Activated T-cell treated with anti-CD3 and anti-CD28 coated beads, Interleukin-2, amount 50 U/mL, for 72 hours (primary cell): ENCODE measurements at regions not wholly inside any gene's neighbourhood (a gene's known extent, or its start where the extent isn't known, plus 50 kb on each side); places are given as distances from the start of the nearest gene placed in this dataset.

Experiments used
- ATAC-seq, 2 donors: fragments of 150-1000 bp; cut with Tn5 transposase; replicated peaks in 1 of 2; 2 replicates each; pipeline ENCODE4 v1.10.0; 2021; ENCODE audit warnings: moderate library complexity in 2 of 2, mild to moderate bottlenecking in 1 of 2
- DNase-seq, 2 donors: peaks; one replicate each; pipeline ENCODE4 v3.0.0; 2021 to 2022; ENCODE audit warnings: mixed read lengths in 1 of 2
- H3K27ac Mint-ChIP-seq: one replicate; pipeline ENCODE4 v1.8.0; 2022; ENCODE audit warnings: mild to moderate bottlenecking, moderate library complexity, mixed read lengths
- H3K27me3 Mint-ChIP-seq: one replicate; pipeline ENCODE4 v1.8.0; 2022; ENCODE audit warnings: low read depth, mixed read lengths
- H3K36me3 Mint-ChIP-seq, 2 donors: one replicate each; pipeline ENCODE4 v1.8.0; 2022; ENCODE audit warnings: mixed read lengths in 2 of 2, mild to moderate bottlenecking in 1 of 2; ENCODE audit not compliant: insufficient read depth in 2 of 2
- H3K4me1 Mint-ChIP-seq: one replicate; pipeline ENCODE4 v1.8.0; 2022; ENCODE audit warnings: low read depth, mixed read lengths
- H3K4me3 Mint-ChIP-seq, 2 donors: one replicate each; pipeline ENCODE4 v1.8.0; 2022; ENCODE audit warnings: mild to moderate bottlenecking in 2 of 2, mixed read lengths in 2 of 2, moderate library complexity in 2 of 2
- H3K9me3 Mint-ChIP-seq, 2 donors: one replicate each; pipeline ENCODE4 v1.8.0; 2022; ENCODE audit warnings: mixed read lengths in 2 of 2

- no peak for ATAC-seq
- H3K9me3 Mint-ChIP-seq = peaks cover 5 to 9% of the 10 kb centered on the region in 2 donors
Measured at GRCh38 chr7:34282271-34282670, 375.7 kb upstream of the NPSR1 start.

DNA sequence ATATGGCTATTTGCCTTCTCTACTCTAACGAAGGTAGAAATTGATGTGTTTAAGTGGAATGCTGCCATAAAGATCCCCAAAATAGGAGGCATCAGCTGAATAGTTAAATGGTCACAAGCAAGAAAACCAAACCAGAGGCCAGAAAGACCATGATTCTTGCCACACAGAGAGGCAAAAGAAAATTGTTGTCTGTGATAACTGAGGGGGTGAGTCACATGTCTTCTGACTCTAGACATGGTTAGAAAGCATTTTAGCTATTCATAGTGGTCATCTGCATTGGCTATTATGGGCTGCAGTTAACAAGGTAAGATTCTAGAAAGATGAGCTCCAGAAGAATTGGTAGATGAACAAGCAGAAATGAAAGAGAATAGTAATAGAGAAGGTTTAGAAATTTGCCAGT, 361.4 kb upstream of the NPSR1 start:
- DNase-seq (no peak), ATAC-seq (no peak)
- no peak overlapping the region for H3K4me3 Mint-ChIP-seq
- no peaks in the 10 kb centered on the region for H3K36me3 Mint-ChIP-seq
- H3K9me3 Mint-ChIP-seq = peaks cover 0 to 3% of the 10 kb centered on the region in 2 donors
- no peaks in the 10 kb centered on the region for H3K27me3 Mint-ChIP-seq
- H3K27ac Mint-ChIP-seq = no peak overlapping the region
- H3K4me1 Mint-ChIP-seq = no peaks in the 10 kb centered on the region

More at GRCh38 chr7:34282271-34282670, 375.7 kb upstream of the NPSR1 start:
- no peaks in the 10 kb centered on the region for H3K36me3 Mint-ChIP-seq
- H3K27me3 Mint-ChIP-seq = no peaks in the 10 kb centered on the region
- H3K4me3 Mint-ChIP-seq = no peak overlapping the region
- H3K27ac Mint-ChIP-seq = no peak overlapping the region
- no peaks in the 10 kb centered on the region for H3K4me1 Mint-ChIP-seq
- DNase-seq = no peak

DNA sequence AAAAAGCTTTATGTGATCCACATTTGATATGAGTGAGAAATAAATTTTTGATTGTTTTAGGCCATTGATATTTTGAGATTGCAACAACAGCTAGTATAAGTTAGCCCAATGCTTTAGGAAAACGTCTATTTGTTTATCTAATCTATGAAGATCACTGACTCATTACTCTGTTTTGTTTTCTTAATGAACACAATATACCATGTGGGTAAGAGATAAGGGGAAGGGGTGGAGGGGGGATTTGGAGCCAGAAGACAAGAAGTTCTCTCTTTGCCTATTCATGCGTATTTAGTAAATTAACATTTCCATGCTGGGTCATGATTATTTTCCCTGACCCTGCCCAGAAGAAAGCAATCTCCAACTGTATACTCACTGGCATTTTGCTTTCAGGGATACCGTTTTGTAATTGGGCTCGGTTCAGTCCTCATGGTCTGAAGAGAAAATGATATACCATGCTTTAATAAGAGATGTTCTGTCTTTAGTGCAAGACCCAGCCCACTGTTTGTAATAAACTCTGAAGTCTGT, 359.5 kb upstream of the NPSR1 start:
- H3K9me3 Mint-ChIP-seq = no peaks in the 10 kb centered on the region
- H3K4me1 Mint-ChIP-seq = no peaks in the 10 kb centered on the region
- no peaks in the 10 kb centered on the region for H3K27me3 Mint-ChIP-seq
- no peaks in the 10 kb centered on the region for H3K36me3 Mint-ChIP-seq
- H3K27ac Mint-ChIP-seq = no peak overlapping the region
- DNase-seq (no peak), ATAC-seq (no peak)
- no peak overlapping the region for H3K4me3 Mint-ChIP-seq

DNA sequence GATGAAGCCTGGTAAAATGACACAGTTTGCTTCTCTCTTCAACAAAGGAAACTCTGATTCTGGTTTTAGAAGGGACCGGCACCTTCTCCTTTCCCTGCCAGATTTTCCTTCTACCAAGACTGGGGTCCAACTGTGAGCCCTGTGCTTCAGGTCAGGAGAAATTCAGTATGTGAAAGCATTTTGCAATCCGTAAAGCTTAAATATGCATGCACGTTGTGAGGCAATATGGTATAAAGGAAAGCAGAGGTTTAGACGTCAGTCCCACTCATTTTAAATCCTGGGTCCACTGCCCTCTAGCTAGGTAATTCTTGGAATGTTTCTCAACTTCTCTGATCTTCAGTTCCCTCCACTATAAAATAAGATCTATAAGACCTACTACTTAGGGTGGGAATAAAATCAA, 359.0 kb upstream of the NPSR1 start:
- H3K27ac Mint-ChIP-seq = no peak overlapping the region
- no peak overlapping the region for H3K4me3 Mint-ChIP-seq
- H3K36me3 Mint-ChIP-seq = no peaks in the 10 kb centered on the region
- H3K4me1 Mint-ChIP-seq = no peaks in the 10 kb centered on the region
- ATAC-seq (no peak), DNase-seq (no peak)
- H3K27me3 Mint-ChIP-seq = no peaks in the 10 kb centered on the region
- H3K9me3 Mint-ChIP-seq = no peaks in the 10 kb centered on the region

- Mint-ChIP-seq H3K36me3 (peaks cover 0 to under 1% of the 10 kb centered on the region in 2 donors), H3K4me3 (no peak overlapping the region), H3K27me3 (no peaks in the 10 kb centered on the region), H3K27ac (no peak overlapping the region), H3K9me3 (peaks cover 0 to 11% of the 10 kb centered on the region in 2 donors), H3K4me1 (no peaks in the 10 kb centered on the region)
- ATAC-seq = no peak
- no peak for DNase-seq
Measured at GRCh38 chr7:34307540-34307939, 350.5 kb upstream of the NPSR1 start.

GRCh38 chr7:34308595-34308994, 349.4 kb upstream of the NPSR1 start:
- no peaks in the 10 kb centered on the region for H3K4me1 Mint-ChIP-seq
- H3K4me3 Mint-ChIP-seq = no peak overlapping the region
- no peak overlapping the region for H3K27ac Mint-ChIP-seq
- DNase-seq = no peak
- no peak for ATAC-seq
- peaks cover 3 to 12% of the 10 kb centered on the region in 2 donors for H3K9me3 Mint-ChIP-seq
- H3K27me3 Mint-ChIP-seq = no peaks in the 10 kb centered on the region
- peaks cover 0 to 2% of the 10 kb centered on the region in 2 donors for H3K36me3 Mint-ChIP-seq

DNA sequence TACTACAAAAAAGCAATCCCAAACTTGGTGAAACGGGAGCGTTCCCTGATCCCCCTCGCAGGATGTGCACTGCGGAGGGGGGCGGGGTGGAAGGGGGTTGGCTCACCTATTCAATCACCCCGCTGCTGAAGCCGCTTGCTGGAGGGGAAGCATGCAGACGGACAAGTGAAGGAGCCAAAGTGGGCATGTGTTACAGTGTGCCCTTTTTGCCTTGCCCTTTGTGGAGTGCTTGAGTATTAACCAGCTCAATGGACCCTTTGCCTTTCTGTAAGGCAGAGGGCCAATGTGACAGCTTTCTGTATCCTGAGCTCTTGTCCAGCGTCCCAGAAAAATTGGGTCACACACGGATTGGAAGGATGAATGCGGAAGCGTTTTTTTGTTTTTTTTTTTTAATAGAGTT, 348.9 kb upstream of the NPSR1 start:
- ATAC-seq = no peak
- no peak for DNase-seq
- Mint-ChIP-seq H3K4me3 (no peak overlapping the region), H3K36me3 (peaks cover 0 to 2% of the 10 kb centered on the region in 2 donors), H3K9me3 (peaks cover 3 to 12% of the 10 kb centered on the region in 2 donors), H3K27me3 (no peaks in the 10 kb centered on the region), H3K27ac (no peak overlapping the region), H3K4me1 (no peaks in the 10 kb centered on the region)

DNA sequence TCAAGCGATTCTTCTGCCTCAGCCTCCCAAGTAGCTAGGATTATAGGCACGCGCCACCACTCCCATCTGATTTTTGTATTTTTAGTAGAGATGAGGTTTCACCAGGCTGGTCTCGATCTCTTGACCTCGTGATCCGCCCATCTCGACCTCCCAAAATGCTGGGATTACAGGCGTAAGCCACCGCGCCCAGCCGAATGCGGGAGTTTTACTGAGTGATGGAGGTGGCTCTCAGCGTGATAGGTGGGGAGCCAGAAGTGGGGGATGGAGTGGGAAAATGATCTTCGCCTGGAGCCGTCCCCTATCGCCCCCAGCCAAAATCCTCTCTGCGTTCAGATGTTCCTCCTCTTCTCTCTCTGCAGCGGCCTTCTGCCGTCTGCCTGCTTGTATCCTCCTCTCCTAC, 348.4 kb upstream of the NPSR1 start:
- Mint-ChIP-seq H3K27ac (no peak overlapping the region), H3K9me3 (peaks cover 3 to 12% of the 10 kb centered on the region in 2 donors), H3K4me3 (no peak overlapping the region), H3K27me3 (no peaks in the 10 kb centered on the region), H3K4me1 (no peaks in the 10 kb centered on the region), H3K36me3 (peaks cover 0 to 2% of the 10 kb centered on the region in 2 donors)
- DNase-seq (no peak), ATAC-seq (no peak)

DNA sequence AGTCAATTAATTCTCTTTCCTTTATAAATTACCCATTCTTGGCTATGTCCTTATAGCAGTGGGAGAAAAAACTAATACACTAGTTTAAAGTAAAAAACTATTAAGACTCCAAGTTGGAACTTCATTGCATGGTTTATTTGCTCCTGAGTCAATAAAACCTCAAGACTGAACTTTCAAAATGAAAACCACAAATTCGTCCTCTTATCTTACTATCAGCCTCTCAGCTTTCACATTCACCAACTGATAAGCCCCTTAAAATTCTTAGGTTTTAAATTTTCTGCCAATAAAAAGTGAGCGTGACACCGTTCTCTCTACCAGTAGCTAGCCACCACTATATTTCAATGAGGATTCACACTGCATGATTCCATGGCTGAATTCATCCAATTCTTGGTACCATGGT, 346.4 kb upstream of the NPSR1 start:
- Mint-ChIP-seq H3K4me3 (no peak overlapping the region), H3K4me1 (no peaks in the 10 kb centered on the region)

DNA sequence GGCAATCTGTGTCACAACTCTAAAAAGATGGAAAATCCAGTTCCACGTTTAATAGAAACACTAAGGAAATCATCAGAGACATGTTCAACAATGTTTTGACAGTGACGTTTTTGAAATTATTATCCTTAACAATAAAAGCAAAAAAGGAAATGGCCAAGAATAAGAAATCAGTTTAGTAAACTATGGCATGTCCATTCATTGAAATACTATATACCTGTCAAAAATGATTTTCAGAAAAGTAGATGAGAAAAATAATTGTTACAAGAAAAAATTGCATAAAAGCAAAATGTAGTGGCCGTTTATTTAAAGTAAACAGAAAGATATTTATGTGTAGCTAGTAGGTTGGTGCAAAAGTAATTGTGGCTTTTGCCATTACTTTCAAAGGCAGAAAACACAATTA, 345.4 kb upstream of the NPSR1 start:
- Mint-ChIP-seq H3K27ac (no peak overlapping the region), H3K9me3 (peaks cover 3 to 14% of the 10 kb centered on the region in 2 donors), H3K27me3 (no peaks in the 10 kb centered on the region), H3K4me3 (no peak overlapping the region), H3K4me1 (no peaks in the 10 kb centered on the region), H3K36me3 (peaks cover 0 to 2% of the 10 kb centered on the region in 2 donors)
- ATAC-seq (no peak), DNase-seq (no peak)

More for the DNA sequence above, 346.4 kb upstream of the NPSR1 start:
- no peak for DNase-seq
- peaks cover 3 to 14% of the 10 kb centered on the region in 2 donors for H3K9me3 Mint-ChIP-seq
- peaks cover 0 to 2% of the 10 kb centered on the region in 2 donors for H3K36me3 Mint-ChIP-seq
- H3K27me3 Mint-ChIP-seq = no peaks in the 10 kb centered on the region
- H3K27ac Mint-ChIP-seq = no peak overlapping the region
- no peak for ATAC-seq

DNA sequence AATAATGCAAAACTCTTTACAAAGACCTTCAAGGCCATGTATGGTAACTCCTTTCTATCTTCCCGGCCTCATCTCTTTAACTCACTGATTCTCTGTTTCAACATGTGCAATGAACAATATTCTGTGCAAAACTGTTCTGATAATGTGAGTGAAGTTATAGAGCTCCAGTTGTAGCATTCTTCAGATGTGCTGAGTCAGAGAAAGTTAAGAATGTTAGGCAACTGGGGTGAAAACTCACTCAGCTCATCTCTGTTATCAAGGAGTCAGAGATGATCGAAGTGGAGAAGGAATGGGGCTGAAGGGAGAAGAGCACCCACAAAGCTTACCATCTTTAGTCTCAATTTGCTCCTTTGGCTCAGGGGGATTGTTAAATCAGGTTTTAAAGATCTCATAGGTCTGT, 344.7 kb upstream of the NPSR1 start:
- Mint-ChIP-seq H3K4me1 (no peaks in the 10 kb centered on the region), H3K9me3 (peaks cover 3 to 14% of the 10 kb centered on the region in 2 donors), H3K4me3 (no peak overlapping the region), H3K27ac (no peak overlapping the region), H3K27me3 (no peaks in the 10 kb centered on the region), H3K36me3 (peaks cover 0 to 2% of the 10 kb centered on the region in 2 donors)
- no peak for DNase-seq
- ATAC-seq = no peak

DNA sequence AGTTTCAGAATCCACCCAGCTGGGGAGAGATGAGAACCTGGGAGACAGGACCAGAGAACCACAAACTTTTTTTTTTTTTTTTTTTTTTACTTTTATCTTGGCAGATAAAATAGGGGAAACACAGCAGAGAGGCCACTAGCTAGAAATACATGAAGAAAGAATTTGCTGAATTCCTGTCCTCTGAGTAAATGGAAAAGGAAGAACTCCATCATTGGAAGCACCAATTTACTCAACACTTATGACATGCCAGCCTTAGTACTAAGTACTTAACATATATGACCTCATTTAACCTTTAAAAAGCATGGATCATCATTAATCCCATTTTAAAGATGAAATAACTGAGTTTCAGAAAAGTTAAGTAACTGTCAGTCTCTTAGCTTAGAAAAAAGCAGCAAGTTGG, 343.0 kb upstream of the NPSR1 start:
- Mint-ChIP-seq H3K36me3 (peaks cover 0 to 2% of the 10 kb centered on the region in 2 donors), H3K27ac (no peak overlapping the region), H3K9me3 (peaks cover 3 to 11% of the 10 kb centered on the region in 2 donors), H3K4me1 (no peaks in the 10 kb centered on the region), H3K27me3 (no peaks in the 10 kb centered on the region), H3K4me3 (no peak overlapping the region)
- DNase-seq (no peak), ATAC-seq (no peak)

DNA sequence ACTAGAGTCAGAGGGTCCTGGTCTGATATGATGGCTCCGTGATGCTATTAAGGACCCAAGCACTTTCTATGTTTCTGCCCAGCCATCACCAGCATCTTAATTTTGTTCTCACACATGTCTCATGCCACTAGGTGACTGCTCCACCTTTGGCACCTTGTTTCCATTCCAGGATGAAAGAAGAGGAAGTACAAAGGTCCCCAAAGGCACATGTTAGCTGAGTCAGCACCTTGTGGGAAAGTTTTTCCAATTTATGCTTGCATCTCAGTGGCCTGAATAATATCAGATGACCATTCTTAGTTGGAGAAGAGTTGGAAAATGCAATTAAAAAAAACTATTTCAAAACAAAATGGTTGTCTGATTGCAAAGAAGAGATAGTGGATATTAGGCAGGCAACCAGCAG, 341.0 kb upstream of the NPSR1 start:
- DNase-seq = no peak
- H3K27me3 Mint-ChIP-seq = peaks cover 15% of the 10 kb centered on the region
- H3K36me3 Mint-ChIP-seq = peaks cover 0 to 2% of the 10 kb centered on the region in 2 donors
- no peak overlapping the region for H3K27ac Mint-ChIP-seq
- H3K9me3 Mint-ChIP-seq = peaks cover 3 to 5% of the 10 kb centered on the region in 2 donors
- no peak for ATAC-seq
- H3K4me3 Mint-ChIP-seq = no peak overlapping the region
- peaks cover 11% of the 10 kb centered on the region for H3K4me1 Mint-ChIP-seq

- no peaks in the 10 kb centered on the region for H3K9me3 Mint-ChIP-seq
- H3K4me1 Mint-ChIP-seq = peaks cover 11% of the 10 kb centered on the region
- ATAC-seq = no peak
- no peak for DNase-seq
- peaks cover 20% of the 10 kb centered on the region for H3K27me3 Mint-ChIP-seq
- no peak overlapping the region for H3K4me3 Mint-ChIP-seq
- no peak overlapping the region for H3K27ac Mint-ChIP-seq
- no peaks in the 10 kb centered on the region for H3K36me3 Mint-ChIP-seq
Measured at GRCh38 chr7:34320412-34320811, 337.6 kb upstream of the NPSR1 start.
